ENCODE measurements at regions not wholly inside any gene's neighbourhood (a gene's known extent, or its start where the extent isn't known, plus 50 kb on each side); places are given as distances from the start of the nearest gene placed in this dataset.
"Not testable (repeated sequence)": the region's sequence is repeated elsewhere in the genome, so short reads cannot be mapped to it uniquely, and the experiment has no call there.

- DNase-seq; in situ Hi-C loops (cut with MboI; ENCODE audit: low pct_unique_long_range_greater_than_20kb, low sequenced_read_pairs): not testable (repeated sequence)
These were observed 111.5 kb upstream of the BDP1 start for GRCh38 chr5:71343994-71344393.

GRCh38 chr5:71372601-71373000 lies 82.8 kb upstream of the BDP1 start:
- DNase-seq; in situ Hi-C loops (cut with MboI; ENCODE audit: low pct_unique_long_range_greater_than_20kb, low sequenced_read_pairs): not testable (repeated sequence)

GRCh38 chr5:71373054-71373734 lies 82.3 kb upstream of the BDP1 start:
- in situ Hi-C loops (cut with MboI; ENCODE audit: low pct_unique_long_range_greater_than_20kb, low sequenced_read_pairs) = not testable (repeated sequence)

GRCh38 chr5:71384204-71384603 lies 71.2 kb upstream of the BDP1 start:
- DNase-seq; in situ Hi-C loops (cut with MboI; ENCODE audit: low pct_unique_long_range_greater_than_20kb, low sequenced_read_pairs): not testable (repeated sequence)

More at GRCh38 chr5:71373054-71373734, 82.3 kb upstream of the BDP1 start:
- DNase-seq = peak; percentile 15

GRCh38 chr5:71384706-71385105 lies 70.7 kb upstream of the BDP1 start:
- in situ Hi-C loops (cut with MboI; ENCODE audit: low pct_unique_long_range_greater_than_20kb, low sequenced_read_pairs) = no loop called here
- DNase-seq = no peak

- DNase-seq; in situ Hi-C loops (cut with MboI; ENCODE audit: low pct_unique_long_range_greater_than_20kb, low sequenced_read_pairs): not testable (repeated sequence)
These were observed 70.2 kb upstream of the BDP1 start for GRCh38 chr5:71385208-71385607.

- in situ Hi-C loops (cut with MboI; ENCODE audit: low pct_unique_long_range_greater_than_20kb, low sequenced_read_pairs) = not testable (repeated sequence)
- DNase-seq = peak; percentile 20
These were observed 67.3 kb upstream of the BDP1 start for GRCh38 chr5:71388184-71388583.

GRCh38 chr5:71398400-71398799 lies 57.1 kb upstream of the BDP1 start:
- DNase-seq; in situ Hi-C loops (cut with MboI; ENCODE audit: low pct_unique_long_range_greater_than_20kb, low sequenced_read_pairs): not testable (repeated sequence)

DNA sequence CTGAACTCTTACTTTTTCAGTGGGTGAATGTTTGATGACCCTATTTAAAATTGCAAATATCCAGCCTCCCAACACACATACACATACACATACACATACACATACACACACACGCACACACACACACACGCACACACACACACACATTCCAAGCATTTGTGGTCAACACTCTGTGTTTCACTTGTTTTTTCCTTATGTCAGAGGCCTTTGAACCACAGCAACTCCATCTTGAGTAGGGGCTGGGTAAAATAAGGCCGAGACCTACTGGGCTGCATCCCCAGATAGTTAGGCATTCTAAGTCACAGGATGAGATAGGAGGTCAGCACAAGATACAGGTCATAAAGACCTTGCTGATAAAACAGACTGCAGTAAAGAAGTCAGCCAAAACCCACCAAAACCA lies 56.6 kb upstream of the BDP1 start:
- DNase-seq; in situ Hi-C loops (cut with MboI; ENCODE audit: low pct_unique_long_range_greater_than_20kb, low sequenced_read_pairs): not testable (repeated sequence)

DNA sequence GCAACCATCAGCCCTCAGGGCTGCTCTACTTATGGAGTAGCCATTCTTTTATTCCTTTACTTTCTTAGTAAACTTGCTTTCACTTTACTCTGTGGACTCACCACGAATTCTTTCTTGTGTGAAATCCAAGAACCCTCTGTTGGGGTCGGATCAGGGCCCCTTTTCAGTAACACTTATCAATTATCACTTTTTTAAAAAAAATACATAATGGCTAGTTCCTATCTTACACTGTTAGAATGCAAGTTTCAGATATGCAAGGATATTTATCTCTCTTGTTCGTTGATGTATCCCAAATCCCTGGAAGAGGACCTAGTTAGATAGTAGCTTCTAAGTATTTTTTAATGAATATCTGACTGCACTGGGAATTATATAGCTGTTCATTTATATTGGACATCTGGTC lies 56.0 kb upstream of the BDP1 start:
- in situ Hi-C loops (cut with MboI; ENCODE audit: low pct_unique_long_range_greater_than_20kb, low sequenced_read_pairs); DNase-seq: not testable (repeated sequence)

GRCh38 chr5:71400626-71401025 lies 54.8 kb upstream of the BDP1 start:
- DNase-seq; in situ Hi-C loops (cut with MboI; ENCODE audit: low pct_unique_long_range_greater_than_20kb, low sequenced_read_pairs): not testable (repeated sequence)

GRCh38 chr5:71401150-71401549 lies 54.3 kb upstream of the BDP1 start:
- DNase-seq; in situ Hi-C loops (cut with MboI; ENCODE audit: low pct_unique_long_range_greater_than_20kb, low sequenced_read_pairs): not testable (repeated sequence)

DNA sequence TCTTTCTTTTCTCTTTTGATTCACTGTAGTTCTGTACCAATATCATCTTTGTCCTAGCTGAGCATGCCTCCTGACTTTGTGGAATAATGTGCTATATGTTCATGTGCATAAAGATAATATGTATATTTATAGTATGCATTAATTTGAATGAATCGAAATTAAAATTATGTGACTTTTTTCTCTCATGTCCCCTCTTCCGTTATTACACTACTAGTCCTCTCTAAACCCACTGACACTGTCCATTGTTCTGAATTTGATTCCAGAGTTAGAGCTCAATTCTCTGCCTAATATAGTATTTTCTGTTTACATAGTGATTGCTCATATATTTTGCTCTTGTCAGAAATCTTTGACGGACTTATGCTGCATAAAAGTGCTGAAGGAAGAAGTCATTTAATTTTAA lies 53.9 kb upstream of the BDP1 start:
- DNase-seq; in situ Hi-C loops (cut with MboI; ENCODE audit: low pct_unique_long_range_greater_than_20kb, low sequenced_read_pairs): not testable (repeated sequence)

DNA sequence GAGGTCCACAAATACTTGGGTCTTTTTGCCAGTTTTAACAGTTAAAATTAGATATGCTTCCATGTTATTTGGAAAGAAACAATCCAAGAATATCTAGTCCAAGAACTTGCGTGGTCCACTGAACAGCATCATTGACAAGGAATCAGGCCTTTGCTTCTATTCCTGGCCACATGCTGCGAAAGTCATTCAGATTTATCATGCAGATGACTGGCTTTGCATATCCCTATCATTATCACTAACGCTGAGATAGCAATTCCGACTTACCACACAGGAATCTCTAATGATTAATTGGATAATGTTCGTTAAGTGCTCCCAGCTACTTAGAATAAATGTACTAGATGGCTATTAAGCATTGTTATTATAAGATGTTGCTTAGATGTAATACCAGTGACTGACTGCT lies 51.0 kb upstream of the BDP1 start:
- in situ Hi-C loops (cut with MboI; ENCODE audit: low pct_unique_long_range_greater_than_20kb, low sequenced_read_pairs); DNase-seq: not testable (repeated sequence)

DNA sequence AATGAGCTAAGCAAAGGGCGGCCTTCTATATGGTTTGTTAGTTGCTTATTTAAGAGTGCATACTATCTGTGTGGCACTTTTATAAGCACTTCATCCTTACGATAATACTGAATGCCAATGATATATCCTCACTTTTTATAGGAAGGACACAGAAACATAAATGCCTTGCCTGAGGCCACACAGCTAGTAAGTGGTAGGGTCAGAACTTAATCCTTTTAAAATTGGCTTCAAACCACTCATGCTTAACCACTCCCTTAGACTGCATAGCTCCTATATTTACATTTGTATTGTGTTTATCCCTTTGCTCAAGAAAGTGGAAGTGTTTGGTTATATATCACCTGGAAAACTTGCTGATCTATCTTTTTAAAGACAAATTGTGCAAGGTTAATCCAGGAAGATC lies 50.5 kb upstream of the BDP1 start:
- DNase-seq; in situ Hi-C loops (cut with MboI; ENCODE audit: low pct_unique_long_range_greater_than_20kb, low sequenced_read_pairs): not testable (repeated sequence)

Measured in KBM-7 (cell line).